Activated naive CD8-positive, alpha-beta T cell treated with anti-CD3 and anti-CD28 coated beads, Interleukin-2, amount 10 ng/mL, durations not matched to agents 7 days and 5 days (primary cell): ENCODE measurements at regions not wholly inside any gene's neighbourhood (a gene's known extent, or its start where the extent isn't known, plus 50 kb on each side); places are given as distances from the start of the nearest gene placed in this dataset.

Experiments used
- ATAC-seq: fragments of 150-1000 bp; cut with Tn5 transposase; one replicate; pipeline ENCODE4 v1.10.0; 2021; ENCODE audit warnings: low read depth, moderate library complexity
- POLR2A ChIA-PET: fragments of 350-600 bp; sonication (Branson Sonifier 250); formaldehyde crosslinking; loops from one replicate; lab custom pipeline; 2021; ENCODE audit warnings: antibody characterized with exemption; lab: Charles Lee
- DNase-seq: peaks from one replicate; pipeline ENCODE4 v3.0.0; 2021
- H3K27ac Mint-ChIP-seq: one replicate; pipeline ENCODE4 v1.8.0; 2022; ENCODE audit warnings: mild to moderate bottlenecking, mixed read lengths
- H3K27me3 Mint-ChIP-seq: one replicate; pipeline ENCODE4 v1.8.0; 2022; ENCODE audit warnings: mild to moderate bottlenecking, moderate library complexity, mixed read lengths
- H3K36me3 Mint-ChIP-seq: one replicate; pipeline ENCODE4 v1.8.0; 2021; ENCODE audit warnings: mild to moderate bottlenecking, mixed read lengths
- H3K4me1 Mint-ChIP-seq: one replicate; pipeline ENCODE4 v1.8.0; 2021; ENCODE audit warnings: mixed read lengths
- H3K4me3 Mint-ChIP-seq: one replicate; pipeline ENCODE4 v1.8.0; 2022; ENCODE audit warnings: mild to moderate bottlenecking, moderate library complexity, mixed read lengths
- H3K9me3 Mint-ChIP-seq: one replicate; pipeline ENCODE4 v1.8.0; 2021; ENCODE audit warnings: mixed read lengths

DNA sequence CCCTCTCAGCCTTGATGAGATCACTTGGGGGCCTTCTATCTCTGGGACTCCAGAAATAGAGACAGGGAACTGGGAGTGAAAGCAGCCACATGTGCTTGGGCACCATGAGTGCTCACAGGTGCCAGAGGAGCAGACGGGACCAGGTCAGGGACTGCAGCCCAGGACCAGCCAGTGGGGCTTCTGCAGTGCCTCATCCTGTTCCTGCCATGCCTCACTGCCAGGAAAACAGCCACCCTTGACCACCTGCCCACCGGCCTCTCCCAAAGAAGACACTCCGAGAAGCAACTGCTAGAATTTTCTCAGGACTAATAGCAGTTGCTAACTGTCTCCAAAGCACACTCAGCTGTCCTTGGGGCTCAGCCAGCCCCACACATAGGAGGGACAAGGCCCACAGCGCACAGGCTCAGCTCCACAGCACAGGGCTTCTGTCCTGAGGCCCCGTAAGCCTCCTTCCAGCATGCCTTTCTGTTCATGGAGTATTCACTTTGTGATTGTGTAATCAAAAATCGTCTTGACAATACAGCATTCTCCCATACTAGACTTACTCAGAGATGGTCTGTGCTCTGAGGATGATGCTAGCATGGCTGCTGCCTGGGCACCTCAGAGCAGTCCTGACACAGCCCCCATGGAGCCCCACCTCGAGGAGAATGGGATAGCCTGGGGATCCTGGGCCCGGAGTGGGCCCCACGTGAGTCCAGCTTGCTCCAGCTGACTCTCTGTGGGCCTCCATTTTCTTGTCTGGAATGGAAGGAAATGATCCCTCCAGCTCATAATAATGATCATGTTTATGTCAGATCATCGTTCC lies 115.7 kb upstream of the RET start:
- no peak overlapping the region for H3K27ac Mint-ChIP-seq
- H3K4me3 Mint-ChIP-seq, result no peak overlapping the region
- DNase-seq, result peak; percentile 20
- POLR2A ChIA-PET, result no interaction called here
- no peaks in the 10 kb centered on the region for H3K4me1 Mint-ChIP-seq
- H3K27me3 Mint-ChIP-seq, result peaks cover 3% of the 10 kb centered on the region
- ATAC-seq, result no peak
- no peaks in the 10 kb centered on the region for H3K9me3 Mint-ChIP-seq
- H3K36me3 Mint-ChIP-seq, result no peaks in the 10 kb centered on the region

DNA sequence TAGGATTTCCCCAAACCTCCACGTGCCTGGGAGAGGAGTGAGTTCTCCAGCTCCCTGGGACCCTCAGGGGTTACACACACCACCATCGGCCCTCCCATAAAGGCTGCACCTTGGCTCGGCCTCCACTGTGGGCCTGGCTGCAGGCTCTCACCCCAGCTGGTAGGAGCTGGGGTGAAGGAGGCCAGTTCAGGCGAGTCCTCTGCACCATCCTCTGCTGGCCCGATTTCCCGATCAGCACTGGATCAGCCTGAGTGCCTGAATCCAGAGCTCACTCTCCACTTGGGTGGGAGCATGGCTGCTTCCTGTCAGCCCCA lies 115.1 kb upstream of the RET start:
- H3K4me1 Mint-ChIP-seq, result no peaks in the 10 kb centered on the region
- POLR2A ChIA-PET, result no interaction called here
- no peak overlapping the region for H3K4me3 Mint-ChIP-seq
- DNase-seq (peak; percentile 15), ATAC-seq (no peak)
- no peak overlapping the region for H3K27ac Mint-ChIP-seq
- H3K36me3 Mint-ChIP-seq, result no peaks in the 10 kb centered on the region
- H3K27me3 Mint-ChIP-seq, result peaks cover 5% of the 10 kb centered on the region
- H3K9me3 Mint-ChIP-seq, result no peaks in the 10 kb centered on the region

DNA sequence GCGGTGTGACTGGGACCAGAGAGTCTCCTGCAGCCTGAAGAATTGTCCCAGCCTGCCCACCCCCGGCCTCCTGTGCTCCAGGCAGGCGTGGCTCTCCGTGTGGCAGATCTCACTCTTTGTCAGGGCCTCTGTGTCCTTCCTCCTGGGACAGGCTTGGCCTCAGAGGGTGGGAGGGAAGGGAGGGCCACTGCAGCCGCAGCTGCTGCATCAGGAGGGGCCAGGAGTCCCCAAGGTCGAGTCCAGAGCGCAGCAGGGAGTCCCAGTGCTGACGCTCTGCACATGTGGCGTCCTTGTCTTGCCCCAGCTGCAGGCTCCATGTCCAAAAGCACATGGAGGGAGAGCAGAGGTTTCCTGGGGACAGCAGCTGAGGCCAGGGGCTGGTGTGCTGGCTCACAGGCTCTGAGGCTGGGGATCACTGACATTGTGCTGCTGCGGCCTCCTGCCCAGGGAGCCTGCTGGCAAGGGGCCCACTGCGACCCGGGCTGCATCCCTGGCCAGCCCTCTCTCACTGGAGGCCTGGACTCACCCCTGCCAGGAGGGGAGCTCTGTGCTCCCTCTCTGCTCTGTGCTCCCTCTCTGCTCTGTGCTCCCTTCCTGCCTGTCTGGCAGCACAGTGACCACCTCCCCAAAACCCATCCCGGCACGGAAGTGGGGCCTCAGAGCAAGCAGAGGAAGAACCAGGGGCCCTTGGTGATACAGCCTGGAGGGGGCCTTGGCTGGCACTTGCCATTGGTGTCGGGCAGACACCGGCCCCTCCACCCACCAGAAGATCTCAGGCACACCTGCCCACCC lies 114.6 kb upstream of the RET start:
- ATAC-seq (no peak), DNase-seq (peak; percentile 18)
- Mint-ChIP-seq H3K27me3 (peaks cover 7% of the 10 kb centered on the region), H3K36me3 (no peaks in the 10 kb centered on the region), H3K4me1 (no peaks in the 10 kb centered on the region), H3K9me3 (no peaks in the 10 kb centered on the region), H3K27ac (no peak overlapping the region), H3K4me3 (no peak overlapping the region)
- POLR2A ChIA-PET, result no interaction called here

DNA sequence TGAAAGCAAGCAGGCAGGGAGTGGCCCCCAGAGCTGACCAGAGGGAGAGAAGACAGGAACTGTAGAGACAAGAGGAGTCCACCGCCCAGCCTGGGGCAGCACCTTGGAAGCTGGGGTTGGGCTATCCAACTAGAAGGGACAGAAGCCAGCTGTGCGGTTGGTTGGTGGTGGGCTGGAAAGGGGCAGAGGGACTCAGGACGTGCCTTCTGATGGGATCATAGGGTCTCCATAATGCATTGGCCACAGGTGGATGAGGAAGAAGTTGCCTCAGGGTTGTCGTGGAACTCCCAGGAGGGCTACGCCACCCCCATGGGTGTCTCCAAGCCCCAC lies 114.0 kb upstream of the RET start:
- Mint-ChIP-seq H3K9me3 (no peaks in the 10 kb centered on the region), H3K36me3 (no peaks in the 10 kb centered on the region), H3K27ac (no peak overlapping the region), H3K4me3 (no peak overlapping the region), H3K4me1 (no peaks in the 10 kb centered on the region), H3K27me3 (peaks cover 7% of the 10 kb centered on the region)
- DNase-seq (no peak), ATAC-seq (no peak)
- POLR2A ChIA-PET, result no interaction called here

DNA sequence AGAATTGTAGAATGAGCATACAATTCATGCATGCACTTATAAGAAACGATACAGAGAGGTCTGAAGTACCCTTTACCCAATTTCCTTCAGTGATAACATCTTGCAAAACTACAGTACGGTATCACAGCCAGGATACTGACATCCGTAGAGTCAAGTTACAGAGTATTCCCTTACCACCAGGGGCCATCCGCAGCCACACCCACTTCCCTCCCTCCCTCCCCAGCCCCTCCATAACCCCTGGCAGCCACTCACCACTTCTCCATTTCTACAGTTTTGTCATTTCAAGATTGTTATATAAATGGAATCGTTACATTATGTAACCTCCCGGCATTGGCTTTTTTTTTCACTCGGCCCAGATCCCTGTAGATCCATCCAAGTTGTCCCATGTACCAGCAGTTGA lies 113.6 kb upstream of the RET start:
- H3K4me1 Mint-ChIP-seq, result no peaks in the 10 kb centered on the region
- no peak overlapping the region for H3K27ac Mint-ChIP-seq
- no peak for ATAC-seq
- H3K9me3 Mint-ChIP-seq, result no peaks in the 10 kb centered on the region
- peaks cover 7% of the 10 kb centered on the region for H3K27me3 Mint-ChIP-seq
- POLR2A ChIA-PET, result no interaction called here
- no peak overlapping the region for H3K4me3 Mint-ChIP-seq
- no peak for DNase-seq
- no peaks in the 10 kb centered on the region for H3K36me3 Mint-ChIP-seq

DNA sequence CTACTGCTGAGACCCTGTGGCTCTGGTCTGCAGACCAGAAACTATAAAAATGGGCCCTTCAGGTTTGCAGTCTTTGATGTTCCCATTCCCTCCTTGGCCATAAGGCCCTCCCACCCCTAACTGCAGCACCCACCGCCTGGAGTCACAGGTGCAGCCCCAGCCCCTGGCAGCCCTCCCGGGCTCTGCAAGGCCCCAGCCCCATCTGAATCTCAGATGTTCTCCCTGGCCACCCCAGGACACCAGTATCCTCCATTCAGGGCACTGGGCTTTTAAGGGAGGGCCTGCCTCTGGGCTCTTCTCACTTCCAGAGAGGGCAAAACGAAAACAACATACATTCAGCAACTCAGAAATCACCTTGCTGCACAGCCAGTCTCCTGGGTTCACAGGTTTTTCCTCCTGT lies 107.7 kb upstream of the RET start:
- H3K27ac Mint-ChIP-seq, result no peak overlapping the region

DNA sequence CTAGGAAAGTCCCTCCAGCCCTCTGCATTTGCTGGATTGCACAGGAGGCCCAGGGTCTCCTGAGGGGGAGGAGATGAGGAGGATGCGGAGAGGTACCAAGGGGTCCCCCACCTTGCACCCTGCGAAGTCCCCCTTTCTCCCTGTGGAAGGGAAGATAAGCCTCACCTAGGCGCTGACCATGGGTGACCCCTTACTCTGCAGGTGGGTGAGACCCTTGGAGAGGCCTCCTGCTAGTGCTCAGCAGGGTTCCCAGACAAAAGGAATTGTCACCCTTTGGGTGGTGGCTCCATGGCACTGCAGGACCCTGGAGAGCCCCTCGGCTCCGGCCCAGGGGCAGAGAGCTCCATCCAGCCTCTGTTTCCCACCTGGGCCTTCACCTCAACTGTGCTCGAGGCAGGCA lies 107.0 kb upstream of the RET start:
- H3K4me3 Mint-ChIP-seq, result no peak overlapping the region
- H3K9me3 Mint-ChIP-seq, result no peaks in the 10 kb centered on the region
- no peak for ATAC-seq
- H3K27me3 Mint-ChIP-seq, result peaks cover 11% of the 10 kb centered on the region
- DNase-seq, result no peak
- H3K27ac Mint-ChIP-seq, result no peak overlapping the region
- POLR2A ChIA-PET, result no interaction called here
- no peaks in the 10 kb centered on the region for H3K36me3 Mint-ChIP-seq
- no peaks in the 10 kb centered on the region for H3K4me1 Mint-ChIP-seq

More for the DNA sequence above, 107.7 kb upstream of the RET start:
- ATAC-seq (no peak), DNase-seq (no peak)
- H3K4me1 Mint-ChIP-seq, result no peaks in the 10 kb centered on the region
- POLR2A ChIA-PET, result no interaction called here
- H3K27me3 Mint-ChIP-seq, result peaks cover 11% of the 10 kb centered on the region
- H3K36me3 Mint-ChIP-seq, result no peaks in the 10 kb centered on the region
- H3K4me3 Mint-ChIP-seq, result no peak overlapping the region
- no peaks in the 10 kb centered on the region for H3K9me3 Mint-ChIP-seq

DNA sequence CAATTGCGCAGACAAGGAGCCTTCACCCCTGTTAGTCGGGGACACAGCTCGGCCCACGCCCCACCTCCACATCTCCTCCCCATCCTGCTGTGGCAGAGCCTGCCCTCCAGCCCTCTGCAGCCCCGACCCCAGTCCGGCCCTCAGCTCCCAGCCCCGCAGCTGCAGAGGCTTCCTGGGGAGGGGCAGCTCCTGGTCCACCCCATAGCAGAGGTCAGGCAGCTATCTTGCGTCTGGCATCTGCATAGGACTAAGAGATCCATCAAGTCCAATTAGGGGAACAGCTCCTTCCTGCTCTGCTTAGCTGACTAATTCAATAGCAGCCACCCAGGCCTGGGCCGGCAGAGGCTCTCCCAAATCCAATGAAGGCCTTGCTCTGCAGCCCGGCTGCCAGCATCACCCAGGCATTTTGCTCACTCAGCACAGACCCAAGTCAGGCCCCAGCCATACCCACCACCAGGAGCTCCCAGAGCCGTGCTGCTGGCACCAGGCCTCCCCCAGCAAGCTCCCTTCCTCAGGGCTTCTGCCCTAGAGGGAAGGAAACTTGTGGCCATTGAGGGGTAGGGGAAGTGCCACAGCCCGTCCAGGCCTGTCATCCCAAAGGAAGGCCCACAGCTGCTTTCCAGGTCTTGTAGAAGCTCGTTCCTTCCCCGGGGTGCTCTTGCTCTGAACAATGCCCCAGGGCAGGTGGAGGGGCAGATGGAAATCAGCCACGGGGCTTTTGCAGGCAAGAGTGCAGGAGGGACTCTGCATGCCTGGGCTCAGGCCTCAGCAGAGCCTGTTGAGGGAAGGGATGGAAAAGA lies 106.2 kb upstream of the RET start:
- H3K27me3 Mint-ChIP-seq, result peaks cover 11% of the 10 kb centered on the region
- no peak overlapping the region for H3K4me3 Mint-ChIP-seq
- POLR2A ChIA-PET, result no interaction called here
- no peak overlapping the region for H3K27ac Mint-ChIP-seq
- peak; percentile 21 for DNase-seq
- no peak for ATAC-seq
- no peaks in the 10 kb centered on the region for H3K4me1 Mint-ChIP-seq
- H3K36me3 Mint-ChIP-seq, result no peaks in the 10 kb centered on the region
- no peaks in the 10 kb centered on the region for H3K9me3 Mint-ChIP-seq

DNA sequence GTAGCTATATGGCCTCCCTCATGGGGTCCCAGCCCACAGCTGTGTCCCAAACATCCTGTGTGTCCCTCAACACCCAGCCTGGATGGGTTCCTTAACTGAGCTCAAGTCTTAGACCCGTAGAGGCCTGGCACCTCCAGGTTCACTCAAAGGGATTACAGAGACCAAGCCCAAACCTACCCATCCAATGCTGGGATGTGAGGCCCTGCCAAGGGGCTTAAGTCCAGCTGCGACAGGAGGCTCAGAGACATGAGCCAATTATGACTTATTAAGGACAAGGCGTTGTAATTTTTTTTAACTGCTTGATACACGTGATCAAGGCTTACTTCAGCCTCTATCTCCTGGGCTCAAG lies 105.6 kb upstream of the RET start:
- H3K4me1 Mint-ChIP-seq, result no peaks in the 10 kb centered on the region
- POLR2A ChIA-PET, result no interaction called here
- no peak overlapping the region for H3K4me3 Mint-ChIP-seq
- H3K27ac Mint-ChIP-seq, result no peak overlapping the region
- H3K36me3 Mint-ChIP-seq, result no peaks in the 10 kb centered on the region
- DNase-seq, result no peak
- H3K9me3 Mint-ChIP-seq, result no peaks in the 10 kb centered on the region
- no peak for ATAC-seq
- peaks cover 11% of the 10 kb centered on the region for H3K27me3 Mint-ChIP-seq

DNA sequence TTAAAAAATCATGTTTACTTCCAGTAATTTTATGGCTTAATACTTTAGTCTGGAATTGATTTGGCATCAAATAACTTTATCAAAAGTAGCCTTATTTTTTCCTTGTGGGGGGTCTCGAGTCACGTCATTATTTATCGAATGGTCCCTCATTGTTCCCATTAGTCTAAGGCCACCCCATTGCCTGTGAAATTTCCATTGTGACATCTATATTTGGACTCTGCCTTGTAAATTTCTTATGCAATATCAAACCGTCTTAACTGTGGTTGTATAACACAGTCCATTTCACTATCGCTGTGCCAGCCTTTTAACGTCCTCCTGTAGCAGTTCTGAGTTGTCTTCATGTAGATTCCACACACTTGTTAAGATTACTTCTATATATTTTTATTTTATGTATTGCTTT lies 103.9 kb upstream of the RET start:
- Mint-ChIP-seq H3K4me1 (no peaks in the 10 kb centered on the region), H3K27me3 (peaks cover 8% of the 10 kb centered on the region), H3K36me3 (no peaks in the 10 kb centered on the region), H3K27ac (no peak overlapping the region), H3K9me3 (no peaks in the 10 kb centered on the region), H3K4me3 (no peak overlapping the region)
- DNase-seq (no peak), ATAC-seq (no peak)
- POLR2A ChIA-PET, result no interaction called here

DNA sequence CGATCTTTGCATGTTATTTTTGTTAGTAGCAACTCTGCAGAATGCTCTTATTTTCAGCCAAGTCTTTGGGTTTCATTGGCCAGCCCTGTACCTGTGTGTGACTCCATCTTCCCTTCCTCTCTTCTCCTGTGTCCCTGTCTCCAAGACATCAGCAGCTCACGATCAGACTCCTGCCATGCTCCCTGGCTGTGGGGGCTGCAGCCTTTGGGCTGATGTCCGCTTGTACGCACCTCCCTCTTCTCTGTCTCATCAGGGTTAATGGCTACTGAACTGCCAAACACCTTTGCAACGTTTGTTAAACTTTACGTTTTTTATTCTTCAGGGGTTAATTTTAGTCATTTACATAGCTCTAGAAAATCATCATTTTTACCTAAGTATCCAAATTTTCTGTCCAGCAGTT lies 103.5 kb upstream of the RET start:
- no peaks in the 10 kb centered on the region for H3K9me3 Mint-ChIP-seq

DNA sequence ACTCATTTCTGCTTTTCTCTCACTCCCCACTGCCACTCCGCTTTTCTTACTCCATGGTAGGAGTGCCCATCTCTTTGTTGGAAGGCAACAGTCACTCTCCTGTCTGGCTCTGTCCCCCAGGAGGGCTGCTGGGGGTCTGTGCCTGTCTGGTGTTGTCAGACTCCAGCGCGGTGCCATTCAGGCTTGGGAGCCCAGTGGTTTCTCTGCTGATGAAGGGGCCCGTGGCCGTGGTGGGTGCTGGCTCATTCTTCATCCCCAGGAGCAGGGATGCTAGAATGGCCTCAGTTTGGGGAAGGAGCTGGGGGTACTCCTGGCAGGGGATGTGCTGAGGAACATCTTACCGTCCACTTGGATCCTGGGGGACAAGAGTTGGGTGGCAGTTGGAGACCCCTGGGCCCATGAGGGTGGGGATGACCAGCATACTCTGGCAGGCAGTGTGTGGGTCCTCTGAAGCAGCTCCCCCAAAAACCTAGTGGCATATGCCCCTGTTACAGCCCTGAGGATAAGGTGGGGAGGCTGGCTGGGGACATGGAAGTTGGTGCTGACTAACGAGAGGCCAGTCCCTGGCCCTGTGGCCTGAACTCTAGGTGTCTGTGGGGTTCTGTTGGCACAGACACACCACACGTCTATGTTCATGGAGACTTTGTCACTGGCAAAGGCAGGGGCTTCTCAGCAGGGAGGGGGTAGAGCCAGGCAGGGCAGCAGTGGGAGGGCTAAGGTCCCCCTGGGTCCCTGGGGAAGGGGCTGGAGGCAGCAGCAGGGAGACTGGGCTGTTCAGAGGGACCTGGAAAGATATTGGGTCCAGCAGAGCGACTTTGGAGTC lies 102.8 kb upstream of the RET start:
- no peak overlapping the region for H3K27ac Mint-ChIP-seq
- ATAC-seq, result no peak
- no peak overlapping the region for H3K4me3 Mint-ChIP-seq
- POLR2A ChIA-PET, result no interaction called here
- peaks cover 8% of the 10 kb centered on the region for H3K27me3 Mint-ChIP-seq
- peak; percentile 17 for DNase-seq
- no peaks in the 10 kb centered on the region for H3K4me1 Mint-ChIP-seq
- no peaks in the 10 kb centered on the region for H3K9me3 Mint-ChIP-seq
- no peaks in the 10 kb centered on the region for H3K36me3 Mint-ChIP-seq

More for the DNA sequence above, 103.5 kb upstream of the RET start:
- ATAC-seq (no peak), DNase-seq (peak; percentile 11)
- Mint-ChIP-seq H3K4me3 (no peak overlapping the region), H3K27ac (no peak overlapping the region), H3K36me3 (no peaks in the 10 kb centered on the region), H3K27me3 (peaks cover 8% of the 10 kb centered on the region), H3K4me1 (no peaks in the 10 kb centered on the region)
- POLR2A ChIA-PET, result no interaction called here

DNA sequence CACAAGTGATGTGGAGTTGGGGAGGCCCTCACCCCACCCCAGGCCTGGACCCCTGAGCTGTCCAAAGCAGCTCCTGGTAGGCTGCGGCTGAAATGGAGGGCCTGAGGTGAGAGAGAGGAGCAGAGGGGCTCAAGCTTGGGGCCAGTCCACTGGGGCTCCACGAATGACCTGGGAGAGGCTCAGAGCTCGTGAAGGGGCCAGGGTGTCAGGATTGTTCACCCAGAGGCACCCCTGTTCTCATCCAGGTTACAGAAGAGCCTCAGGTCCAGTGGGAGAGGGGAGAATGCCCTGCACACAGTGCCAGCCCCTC lies 102.2 kb upstream of the RET start:
- H3K4me3 Mint-ChIP-seq, result no peak overlapping the region
- H3K4me1 Mint-ChIP-seq, result peaks cover 4% of the 10 kb centered on the region
- no peak overlapping the region for H3K27ac Mint-ChIP-seq
- no peaks in the 10 kb centered on the region for H3K9me3 Mint-ChIP-seq
- peaks cover 8% of the 10 kb centered on the region for H3K27me3 Mint-ChIP-seq
- ATAC-seq (no peak), DNase-seq (no peak)
- POLR2A ChIA-PET, result no interaction called here
- H3K36me3 Mint-ChIP-seq, result no peaks in the 10 kb centered on the region
